ENCODE measurements at regions not wholly inside any gene's neighbourhood (a gene's known extent, or its start where the extent isn't known, plus 50 kb on each side); places are given as distances from the start of the nearest gene placed in this dataset.

DNA sequence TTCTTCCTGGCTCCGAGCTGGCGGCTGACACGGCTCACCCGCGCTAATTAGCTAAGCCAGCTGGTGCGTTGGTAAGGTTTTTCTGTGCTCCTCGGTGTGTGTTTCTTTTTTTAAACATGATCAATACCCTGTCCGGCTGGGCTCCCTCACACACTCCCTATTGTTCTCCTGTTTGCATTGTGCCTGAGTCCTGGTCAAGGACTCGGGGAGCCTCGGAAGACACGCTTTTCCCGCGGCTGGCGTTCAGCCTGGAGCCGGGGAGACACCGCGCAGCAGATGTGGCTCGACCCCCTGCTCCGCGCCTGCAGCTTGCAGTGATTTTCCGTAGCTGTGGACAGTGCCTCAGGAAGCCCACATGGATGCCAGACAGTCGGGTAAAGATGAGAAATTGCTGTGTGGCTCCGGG, 454.9 kb upstream of the CADM1 start:
- TF ChIP-seq POLR2A (IDR thresholded peaks at IDR 0.05) (no peak), POLR2AphosphoS5 (IDR thresholded peaks at IDR 0.05) (no peak), EP300 (IDR thresholded peaks at IDR 0.05) (no peak), CTCF (IDR thresholded peaks at IDR 0.05) (no peak)

Data from suprapubic skin (tissue), 4 donors.